ENCODE measurements at regions not wholly inside any gene's neighbourhood (a gene's known extent, or its start where the extent isn't known, plus 50 kb on each side); places are given as distances from the start of the nearest gene placed in this dataset.

DNA sequence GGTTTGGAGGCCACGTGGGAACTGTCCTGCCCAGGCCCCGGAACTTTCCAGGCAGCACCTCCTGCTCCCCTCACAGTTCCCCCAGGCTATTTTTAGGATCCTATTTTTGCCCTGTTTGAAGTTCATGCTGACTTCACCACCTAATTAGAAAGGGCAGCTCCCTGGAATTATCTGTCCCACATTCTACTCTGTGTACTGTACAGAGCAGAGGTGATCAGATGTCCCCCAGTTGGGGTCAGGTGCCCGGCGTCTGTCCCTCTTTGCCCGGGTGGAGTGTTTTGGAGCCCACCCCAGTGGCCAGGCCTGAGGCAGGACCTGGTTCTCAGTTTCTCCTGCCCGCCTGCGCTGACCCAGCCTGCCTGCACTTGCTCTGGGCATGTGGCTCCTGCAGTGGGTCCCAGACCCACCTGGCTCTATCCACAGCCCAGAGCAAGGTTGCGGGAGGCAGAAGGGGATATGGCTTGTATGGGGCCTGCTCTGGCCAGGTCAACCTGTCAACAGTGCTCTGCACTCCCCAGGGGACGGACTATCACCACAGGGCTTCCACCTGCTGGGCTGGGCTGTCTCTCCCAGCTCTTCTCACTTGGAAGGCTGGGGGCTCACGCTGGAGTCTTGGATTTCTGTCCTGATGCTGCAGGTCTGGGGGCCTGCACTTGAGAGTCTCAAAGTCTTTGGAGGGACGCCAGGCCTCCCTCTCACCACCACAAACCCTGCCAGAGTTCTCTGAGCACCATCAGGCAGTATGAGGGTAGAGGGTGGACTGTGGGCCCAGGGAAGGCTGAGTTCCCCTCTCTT lies 268.3 kb downstream of the GADD45G start:
- intact Hi-C loops (cut with micrococcal nuclease), result no loop called here
- TF ChIP-seq, protein P1, sequence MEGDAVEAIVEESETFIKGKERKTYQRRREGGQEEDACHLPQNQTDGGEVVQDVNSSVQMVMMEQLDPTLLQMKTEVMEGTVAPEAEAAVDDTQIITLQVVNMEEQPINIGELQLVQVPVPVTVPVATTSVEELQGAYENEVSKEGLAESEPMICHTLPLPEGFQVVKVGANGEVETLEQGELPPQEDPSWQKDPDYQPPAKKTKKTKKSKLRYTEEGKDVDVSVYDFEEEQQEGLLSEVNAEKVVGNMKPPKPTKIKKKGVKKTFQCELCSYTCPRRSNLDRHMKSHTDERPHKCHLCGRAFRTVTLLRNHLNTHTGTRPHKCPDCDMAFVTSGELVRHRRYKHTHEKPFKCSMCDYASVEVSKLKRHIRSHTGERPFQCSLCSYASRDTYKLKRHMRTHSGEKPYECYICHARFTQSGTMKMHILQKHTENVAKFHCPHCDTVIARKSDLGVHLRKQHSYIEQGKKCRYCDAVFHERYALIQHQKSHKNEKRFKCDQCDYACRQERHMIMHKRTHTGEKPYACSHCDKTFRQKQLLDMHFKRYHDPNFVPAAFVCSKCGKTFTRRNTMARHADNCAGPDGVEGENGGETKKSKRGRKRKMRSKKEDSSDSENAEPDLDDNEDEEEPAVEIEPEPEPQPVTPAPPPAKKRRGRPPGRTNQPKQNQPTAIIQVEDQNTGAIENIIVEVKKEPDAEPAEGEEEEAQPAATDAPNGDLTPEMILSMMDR (IDR thresholded peaks at IDR 0.05; ENCODE audit: unreplicated experiment), result no peak
- ChIA-PET CTCF (no interaction called here), POLR2A (no interaction called here)
- Mint-ChIP-seq H3K9me3 (ENCODE audit: unreplicated experiment) (no peaks in the 10 kb centered on the region), H3K27ac (ENCODE audit: low read depth, unreplicated experiment) (no peak overlapping the region), H3K27me3 (ENCODE audit: insufficient read depth, unreplicated experiment) (no peaks in the 10 kb centered on the region), H3K4me1 (ENCODE audit: insufficient read depth, unreplicated experiment) (no peaks in the 10 kb centered on the region), H3K36me3 (ENCODE audit: insufficient read depth, unreplicated experiment) (no peaks in the 10 kb centered on the region), H3K4me3 (ENCODE audit: unreplicated experiment) (no peak overlapping the region)
- no peak for DNase-seq (ENCODE audit: unreplicated experiment)
- no TSS peak for BruUV-seq (replicated peaks)

DNA sequence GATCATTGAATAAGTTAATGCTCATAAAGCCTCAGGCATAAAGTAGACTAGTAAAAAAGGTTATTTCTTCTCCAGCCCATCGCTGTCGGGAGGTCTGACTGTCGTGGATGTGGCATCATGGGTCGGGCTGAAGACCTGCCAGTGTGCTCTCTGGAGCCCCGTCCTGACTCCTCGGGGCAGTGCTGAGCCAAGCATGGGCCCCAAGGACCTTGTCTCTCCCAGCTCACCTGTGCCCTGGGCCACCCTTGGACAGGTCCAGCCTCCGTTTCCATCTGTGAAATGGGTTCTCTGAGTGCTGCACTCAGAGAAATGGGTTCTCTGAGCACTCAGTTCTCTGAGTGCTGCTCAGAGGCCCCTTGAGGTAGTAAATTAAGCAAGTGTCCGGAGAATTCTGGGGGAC lies 269.0 kb downstream of the GADD45G start:
- Mint-ChIP-seq H3K4me1 (ENCODE audit: insufficient read depth, unreplicated experiment) (peaks cover 6% of the 10 kb centered on the region), H3K27me3 (ENCODE audit: insufficient read depth, unreplicated experiment) (no peaks in the 10 kb centered on the region), H3K4me3 (ENCODE audit: unreplicated experiment) (no peak overlapping the region), H3K27ac (ENCODE audit: low read depth, unreplicated experiment) (no peak overlapping the region), H3K9me3 (ENCODE audit: unreplicated experiment) (no peaks in the 10 kb centered on the region), H3K36me3 (ENCODE audit: insufficient read depth, unreplicated experiment) (no peaks in the 10 kb centered on the region)
- intact Hi-C loops (cut with micrococcal nuclease), result no loop called here
- CTCF ChIA-PET, result no interaction called here
- TF ChIP-seq, protein P1 (IDR thresholded peaks at IDR 0.05; ENCODE audit: unreplicated experiment), result no peak
- no peak for DNase-seq (ENCODE audit: unreplicated experiment)
- POLR2A ChIA-PET, result interaction anchor here (0.6 kb wide), 1 partner anchor 187 kb away, joined by 4 read pairs; no protein-coding TSS in a partner anchor
- BruUV-seq (replicated peaks), result no TSS peak

DNA sequence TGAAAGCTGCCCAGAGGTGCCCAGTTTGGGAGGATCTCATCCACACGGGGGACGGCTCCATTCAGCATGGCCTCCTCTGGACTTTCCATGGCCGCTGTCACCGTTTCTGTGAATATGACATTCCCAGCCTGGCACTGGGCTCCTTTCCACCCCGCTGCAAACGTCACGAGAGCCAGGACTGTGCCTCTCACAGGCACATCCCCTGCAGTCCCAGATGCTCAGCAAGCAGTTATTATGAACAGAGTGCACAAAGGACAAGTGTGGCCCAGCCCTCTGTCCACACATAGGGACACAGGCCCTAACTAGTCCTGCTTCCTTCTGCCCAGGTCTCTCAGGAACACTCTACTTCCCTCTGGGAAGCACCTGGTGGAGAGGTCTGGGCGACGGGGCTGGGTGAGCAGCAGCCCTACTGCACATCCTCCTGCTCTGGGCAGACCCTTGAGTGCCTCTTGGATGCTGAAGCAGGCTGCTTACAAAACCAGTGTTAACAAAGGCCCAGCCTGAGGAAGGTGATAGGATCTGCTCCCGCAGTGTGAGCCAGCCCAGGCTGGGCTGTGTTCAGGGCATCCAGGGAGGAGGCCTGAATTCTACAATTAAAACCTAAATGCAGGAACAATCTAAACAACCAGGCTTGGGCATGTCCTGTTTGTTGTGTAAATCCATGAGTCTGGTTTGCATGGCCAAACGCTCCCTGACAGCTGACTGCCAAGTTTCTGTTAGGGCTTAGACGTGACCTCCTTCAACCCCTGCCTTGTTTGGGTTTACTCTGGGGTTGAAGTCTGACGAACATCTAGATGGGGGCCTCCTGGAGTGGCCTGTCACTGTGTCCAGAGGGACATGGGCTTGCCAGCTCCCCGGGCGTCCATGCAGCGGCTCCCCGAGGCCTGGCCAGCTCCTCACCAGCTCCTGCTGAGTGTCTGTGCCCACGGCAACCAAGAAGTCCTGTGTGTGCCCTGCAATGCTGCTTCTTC lies 269.8 kb downstream of the GADD45G start:
- H3K27ac Mint-ChIP-seq (ENCODE audit: low read depth, unreplicated experiment), result no peak overlapping the region
- CTCF ChIA-PET, result no interaction called here
- no peak overlapping the region for H3K4me3 Mint-ChIP-seq (ENCODE audit: unreplicated experiment)
- no peaks in the 10 kb centered on the region for H3K36me3 Mint-ChIP-seq (ENCODE audit: insufficient read depth, unreplicated experiment)
- TF ChIP-seq, protein P1 (IDR thresholded peaks at IDR 0.05; ENCODE audit: unreplicated experiment), result no peak
- H3K27me3 Mint-ChIP-seq (ENCODE audit: insufficient read depth, unreplicated experiment), result no peaks in the 10 kb centered on the region
- BruUV-seq (replicated peaks), result no TSS peak
- no peaks in the 10 kb centered on the region for H3K9me3 Mint-ChIP-seq (ENCODE audit: unreplicated experiment)
- POLR2A ChIA-PET, result interaction anchor here (0.6 to 0.8 kb wide), 3 partner anchors 102 to 188 kb away, joined by 3 to 4 read pairs (median 3); no protein-coding TSS in a partner anchor
- intact Hi-C loops (cut with micrococcal nuclease), result no loop called here
- H3K4me1 Mint-ChIP-seq (ENCODE audit: insufficient read depth, unreplicated experiment), result peaks cover 7% of the 10 kb centered on the region
- DNase-seq (ENCODE audit: unreplicated experiment), result no peak

All from MCF 10A (cell line).